Transverse colon (tissue), 4 donors: ENCODE measurements at regions not wholly inside any gene's neighbourhood (a gene's known extent, or its start where the extent isn't known, plus 50 kb on each side); places are given as distances from the start of the nearest gene placed in this dataset.

Experiments
- DNase-seq: peaks from one replicate; pipeline ENCODE4 v3.0.0-alpha.2; 2019
- H3K27ac ChIP-seq, 4 donors: fragments of 200-600 bp; sonication (generic); 2 replicates each; pipeline ENCODE4 v1.5.1; 2016 to 2018; ENCODE audit warnings: inconsistent platforms in 4 of 4
- H3K27me3 ChIP-seq: fragments of 200-600 bp; sonication (generic); 2 replicates; pipeline ENCODE4 v1.5.1; 2017; ENCODE audit warnings: inconsistent platforms
- H3K36me3 ChIP-seq, 4 donors: fragments of 200-600 bp; sonication (generic); 2 replicates each; pipeline ENCODE4 v1.5.1; 2017 to 2019; ENCODE audit warnings: inconsistent platforms in 4 of 4
- H3K4me1 ChIP-seq, 4 donors: fragments of 200-600 bp; sonication (generic); 2 replicates each; pipeline ENCODE4 v1.5.1; 2017 to 2020; ENCODE audit warnings: inconsistent platforms in 4 of 4
- H3K4me3 ChIP-seq, 4 donors: fragments of 200-600 bp; sonication (generic); 1 replicate in 1 of 4; 2 replicates in 3 of 4; pipeline versions ENCODE4 v1.5.1 to v1.6.1; 2017 to 2019; ENCODE audit warnings: inconsistent platforms in 4 of 4
- H3K9me3 ChIP-seq, 2 donors: fragments of 200-600 bp; sonication (generic); 2 replicates each; pipeline ENCODE4 v1.5.1; 2017 to 2019; ENCODE audit warnings: inconsistent platforms in 2 of 2
- CTCF ChIP-seq, 5 experiments: fragments of 200-600 bp in 3 of 5; fragments of 450-650 bp in 2 of 5; sonication (generic) in 3 of 5; IDR thresholded peaks; 1 replicate in 2 of 5; 2 replicates in 3 of 5; pipeline ENCODE4 v1.5.1; 2016 to 2017; ENCODE audit warnings: antibody characterized with exemption in 5 of 5, inconsistent platforms in 3 of 5, mild to moderate bottlenecking in 2 of 5, moderate library complexity in 1 of 5
- EP300 ChIP-seq: sonication (generic); formaldehyde crosslinking; IDR thresholded peaks from one replicate; pipeline ENCODE4 v1.6.1; 2017; ENCODE audit warnings: antibody characterized with exemption, low read depth
- POLR2A ChIP-seq: fragments of 450-650 bp; IDR thresholded peaks from one replicate; pipeline ENCODE4 v1.6.1; 2016; ENCODE audit warnings: antibody characterized with exemption, mild to moderate bottlenecking, moderate library complexity
- POLR2AphosphoS5 ChIP-seq, 3 donors: sonication (generic); formaldehyde crosslinking; IDR thresholded peaks; one replicate each; pipeline ENCODE4 v1.6.1; 2016; ENCODE audit warnings: antibody characterized with exemption in 3 of 3
- WGBS, 2 donors: methylation state at CpG; one replicate each; pipeline ENCODE4 v1.1.5; 2018; ENCODE audit warnings: low coverage in 1 of 2; 5-methylcytosine and 5-hydroxymethylcytosine counted together
- in situ Hi-C, 4 donors: fragments of 200-750 bp; cut with MboI; loops; one replicate each; pipeline versions ENCODE4 v1.15.0 to v1.15.1; 2017; ENCODE audit warnings: low sequenced_read_pairs in 3 of 4, low pct_ligation_motif_present in 1 of 4, low pct_unique_long_range_greater_than_20kb in 1 of 4
- intact Hi-C: fragments of 100-400 bp; cut with DNase I; formaldehyde crosslinking; loops from one replicate; pipeline ENCODE4 v1.15.1; 2023; ENCODE audit warnings: low total_unique reads

GRCh38 chr4:122246551-122246950, 94.4 kb downstream of the BLTP1 start:
- in situ Hi-C loops (loop anchor here in 1 of 4 donors (25.0 kb wide), 1 partner anchor 91 kb away; no protein-coding TSS in a partner anchor), intact Hi-C loops (no loop called here)
- H3K4me1 ChIP-seq, result no peaks in the 10 kb centered on the region
- DNase-seq, result no peak
- H3K27me3 ChIP-seq, result no peaks in the 10 kb centered on the region
- WGBS, 2 donors, result 93 to 100% methylated on average over 2 of the region's 2 CpGs
- TF ChIP-seq POLR2AphosphoS5 (IDR thresholded peaks at IDR 0.05), result no peak
- no peak for TF ChIP-seq CTCF (IDR thresholded peaks at IDR 0.05)
- no peak for TF ChIP-seq POLR2A
- TF ChIP-seq EP300, result no peak
- H3K27ac ChIP-seq, result no peak overlapping the region
- no peak overlapping the region for H3K4me3 ChIP-seq
- H3K36me3 ChIP-seq, result peaks cover 0 to 66% (median 24%) of the 10 kb centered on the region in 4 donors
- H3K9me3 ChIP-seq, result no peaks in the 10 kb centered on the region

- TF ChIP-seq CTCF (IDR thresholded peaks at IDR 0.05) (no peak), EP300 (no peak), POLR2A (no peak), POLR2AphosphoS5 (IDR thresholded peaks at IDR 0.05) (no peak)
- Histone ChIP-seq H3K4me1 (no peaks in the 10 kb centered on the region), H3K4me3 (no peak overlapping the region), H3K36me3 (peaks cover 0 to 94% (median 28%) of the 10 kb centered on the region in 4 donors), H3K27me3 (no peaks in the 10 kb centered on the region), H3K27ac (no peak overlapping the region), H3K9me3 (no peaks in the 10 kb centered on the region)
- in situ Hi-C loops (loop anchor here in 1 of 4 donors (25.0 kb wide), 1 partner anchor 88 kb away; no protein-coding TSS in a partner anchor), intact Hi-C loops (no loop called here)
- DNase-seq, result no peak
- 40 to 45% methylated on average over 1 of the region's 1 CpG for WGBS, 2 donors
These were observed 97.2 kb downstream of the BLTP1 start for GRCh38 chr4:122249357-122249756.

GRCh38 chr4:122252584-122252983, 100.5 kb downstream of the BLTP1 start:
- Histone ChIP-seq H3K4me1 (no peaks in the 10 kb centered on the region), H3K27ac (no peak overlapping the region), H3K9me3 (no peaks in the 10 kb centered on the region), H3K36me3 (peaks cover 0 to 85% (median 29%) of the 10 kb centered on the region in 4 donors), H3K27me3 (no peaks in the 10 kb centered on the region), H3K4me3 (no peak overlapping the region)
- intact Hi-C loops, result no loop called here
- 97% methylated on average over 4 of the region's 4 CpGs; no CpG with 5 or more reads in 1 of the 2 donors for WGBS, 2 donors
- no peak for DNase-seq
- TF ChIP-seq POLR2AphosphoS5 (IDR thresholded peaks at IDR 0.05) (no peak), CTCF (IDR thresholded peaks at IDR 0.05) (no peak), EP300 (no peak), POLR2A (no peak)
- in situ Hi-C loops, result no loop called here

- no peak overlapping the region for H3K4me3 ChIP-seq
- H3K27me3 ChIP-seq, result no peaks in the 10 kb centered on the region
- H3K4me1 ChIP-seq, result no peaks in the 10 kb centered on the region
- intact Hi-C loops (no loop called here), in situ Hi-C loops (no loop called here)
- TF ChIP-seq POLR2AphosphoS5 (IDR thresholded peaks at IDR 0.05) (no peak), CTCF (IDR thresholded peaks at IDR 0.05) (no peak)
- DNase-seq, result no peak
- peaks cover 0 to 36% (median 17%) of the 10 kb centered on the region in 4 donors for H3K36me3 ChIP-seq
- no peak overlapping the region for H3K27ac ChIP-seq
- no peaks in the 10 kb centered on the region for H3K9me3 ChIP-seq
- 94% methylated on average over 1 of the region's 1 CpG; no CpG with 5 or more reads in 1 of the 2 donors for WGBS, 2 donors
These were observed 107.7 kb downstream of the BLTP1 start for GRCh38 chr4:122259849-122260248.
